ENCODE measurements at regions not wholly inside any gene's neighbourhood (a gene's known extent, or its start where the extent isn't known, plus 50 kb on each side); places are given as distances from the start of the nearest gene placed in this dataset.
A peak's percentile ranks its signal among the peaks of the same experiment; 100 is the strongest.

- Histone ChIP-seq H3K27me3 (no peaks in the 10 kb centered on the region), H3K4me1 (no peaks in the 10 kb centered on the region), H3K4me3 (no peak overlapping the region), H3K27ac (no peak overlapping the region), H3K9me3 (no peaks in the 10 kb centered on the region), H3K9ac (no peak overlapping the region), H4K20me1 (no peaks in the 10 kb centered on the region), H3K36me3 (no peaks in the 10 kb centered on the region), H3K4me2 (no peak overlapping the region)
- no peak for TF ChIP-seq Cebpa-rat (IDR thresholded peaks at IDR 0.05)
Measured at GRCh38 chr13:65054277-65054676, 2175.9 kb downstream of the PCDH9 start.

DNA sequence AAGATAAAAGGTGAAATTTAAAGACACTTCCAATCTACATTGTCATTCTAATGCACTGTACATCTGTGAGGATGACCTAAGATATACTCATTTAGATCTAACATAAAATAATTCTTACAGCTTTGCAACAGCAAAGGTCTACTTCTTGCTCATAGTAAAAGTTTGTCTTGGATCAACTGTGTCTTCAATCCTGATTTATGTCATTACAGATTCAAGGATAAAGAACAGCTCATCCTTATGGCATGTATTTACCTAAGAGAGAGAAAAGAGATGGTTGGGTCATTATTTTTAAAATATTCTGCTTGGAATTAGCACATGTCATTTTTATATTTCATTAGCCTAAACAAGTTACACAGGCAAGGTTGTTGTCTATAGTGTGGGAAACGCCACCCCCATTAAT, 2193.1 kb downstream of the PCDH9 start:
- H3K27ac ChIP-seq: no peak overlapping the region
- H3K4me3 ChIP-seq: no peak overlapping the region
- H3K36me3 ChIP-seq: no peaks in the 10 kb centered on the region
- H3K9ac ChIP-seq: no peak overlapping the region
- H3K4me2 ChIP-seq: no peak overlapping the region
- no peak for TF ChIP-seq Cebpa-rat (IDR thresholded peaks at IDR 0.05)
- H3K9me3 ChIP-seq: no peaks in the 10 kb centered on the region
- H4K20me1 ChIP-seq: no peaks in the 10 kb centered on the region
- H3K4me1 ChIP-seq: no peaks in the 10 kb centered on the region
- no peaks in the 10 kb centered on the region for H3K27me3 ChIP-seq

DNA sequence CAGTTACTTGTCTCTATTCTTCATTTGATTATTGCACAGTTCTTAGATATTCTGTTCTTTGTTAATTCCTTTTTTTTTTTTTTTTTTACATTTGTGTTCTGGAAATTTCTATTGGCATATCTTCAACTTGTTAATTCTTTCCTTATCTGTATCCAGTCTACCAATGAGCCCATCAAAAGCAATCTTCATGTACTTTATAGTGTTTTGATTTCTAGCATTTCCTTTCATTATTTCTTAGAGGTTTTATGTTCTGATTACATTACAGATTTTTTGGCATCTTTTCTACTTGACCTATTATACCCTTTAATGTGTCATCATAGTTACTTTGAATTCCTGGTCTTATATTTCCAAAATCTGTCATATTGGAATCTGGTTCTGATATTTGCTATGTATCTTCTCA, 2194.8 kb downstream of the PCDH9 start:
- Histone ChIP-seq H4K20me1 (no peaks in the 10 kb centered on the region), H3K9ac (no peak overlapping the region), H3K4me2 (no peak overlapping the region), H3K27ac (no peak overlapping the region), H3K4me3 (no peak overlapping the region), H3K36me3 (no peaks in the 10 kb centered on the region), H3K4me1 (no peaks in the 10 kb centered on the region), H3K27me3 (no peaks in the 10 kb centered on the region), H3K9me3 (no peaks in the 10 kb centered on the region)
- TF ChIP-seq Cebpa-rat (IDR thresholded peaks at IDR 0.05): no peak

- no peak overlapping the region for H3K4me3 ChIP-seq
- H3K27ac ChIP-seq: no peak overlapping the region
- no peaks in the 10 kb centered on the region for H4K20me1 ChIP-seq
- H3K9me3 ChIP-seq: no peaks in the 10 kb centered on the region
- no peak overlapping the region for H3K9ac ChIP-seq
- H3K4me2 ChIP-seq: no peak overlapping the region
- no peak for TF ChIP-seq Cebpa-rat (IDR thresholded peaks at IDR 0.05)
- no peaks in the 10 kb centered on the region for H3K4me1 ChIP-seq
- no peaks in the 10 kb centered on the region for H3K36me3 ChIP-seq
- no peaks in the 10 kb centered on the region for H3K27me3 ChIP-seq
Measured at GRCh38 chr13:65034266-65034665, 2195.9 kb downstream of the PCDH9 start.

DNA sequence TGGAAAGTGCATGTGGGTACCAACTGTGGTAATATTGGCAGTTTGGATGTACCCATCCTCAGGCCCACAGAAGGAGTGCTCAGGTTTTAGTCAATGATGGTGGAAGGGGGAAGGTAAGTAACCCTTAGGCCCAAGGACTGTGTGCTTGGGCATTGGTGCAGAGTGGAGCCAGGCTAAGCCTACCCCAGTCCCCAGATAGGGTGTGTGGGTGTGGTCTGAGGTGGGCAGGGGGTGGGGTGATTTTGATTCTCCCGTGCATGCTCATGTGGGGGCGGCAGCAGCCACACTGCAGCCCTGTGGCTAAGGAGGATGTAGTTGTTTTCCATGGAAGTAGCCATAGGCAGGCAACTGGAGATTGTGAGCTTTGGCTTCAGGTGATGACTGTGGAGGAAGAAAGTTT, 2197.3 kb downstream of the PCDH9 start:
- no peaks in the 10 kb centered on the region for H4K20me1 ChIP-seq
- TF ChIP-seq Cebpa-rat (IDR thresholded peaks at IDR 0.05): no peak
- no peak overlapping the region for H3K9ac ChIP-seq
- H3K27me3 ChIP-seq: no peaks in the 10 kb centered on the region
- no peak overlapping the region for H3K4me3 ChIP-seq
- H3K4me2 ChIP-seq: no peak overlapping the region
- H3K9me3 ChIP-seq: no peaks in the 10 kb centered on the region
- H3K27ac ChIP-seq: no peak overlapping the region
- H3K36me3 ChIP-seq: no peaks in the 10 kb centered on the region
- no peaks in the 10 kb centered on the region for H3K4me1 ChIP-seq

- Histone ChIP-seq H3K27ac (no peak overlapping the region), H3K9me3 (no peaks in the 10 kb centered on the region), H3K4me1 (no peaks in the 10 kb centered on the region), H3K27me3 (no peaks in the 10 kb centered on the region), H3K4me3 (no peak overlapping the region), H3K36me3 (no peaks in the 10 kb centered on the region), H3K9ac (no peak overlapping the region), H4K20me1 (no peaks in the 10 kb centered on the region), H3K4me2 (no peak overlapping the region)
- TF ChIP-seq Cebpa-rat (IDR thresholded peaks at IDR 0.05): no peak
Measured at GRCh38 chr13:65028101-65028500, 2202.0 kb downstream of the PCDH9 start.

DNA sequence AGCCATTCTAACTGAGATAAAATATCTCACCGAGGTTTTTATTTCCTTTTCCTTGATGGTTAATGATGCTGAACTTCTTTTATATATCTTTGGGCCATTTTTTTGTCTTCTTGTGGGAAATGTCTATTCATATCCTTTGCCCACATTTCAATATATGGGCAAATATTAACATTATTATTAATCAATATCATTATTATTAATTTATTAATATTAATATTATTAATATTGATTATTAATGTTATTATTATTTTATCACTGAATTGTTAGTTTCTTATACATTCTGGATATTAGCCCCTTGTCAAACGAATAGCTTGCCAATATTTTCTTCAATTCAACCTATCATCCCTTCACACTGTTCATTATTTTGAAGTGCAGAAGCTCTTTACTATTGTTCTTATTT, 2203.6 kb downstream of the PCDH9 start:
- no peaks in the 10 kb centered on the region for H3K27me3 ChIP-seq
- no peak overlapping the region for H3K4me2 ChIP-seq
- no peaks in the 10 kb centered on the region for H4K20me1 ChIP-seq
- no peak for TF ChIP-seq Cebpa-rat (IDR thresholded peaks at IDR 0.05)
- no peak overlapping the region for H3K4me3 ChIP-seq
- H3K36me3 ChIP-seq: no peaks in the 10 kb centered on the region
- no peaks in the 10 kb centered on the region for H3K4me1 ChIP-seq
- H3K9me3 ChIP-seq: no peaks in the 10 kb centered on the region
- no peak overlapping the region for H3K9ac ChIP-seq
- H3K27ac ChIP-seq: no peak overlapping the region

GRCh38 chr13:65011378-65011777, 2218.8 kb downstream of the PCDH9 start:
- Histone ChIP-seq H3K4me2 (no peak overlapping the region), H3K27me3 (no peaks in the 10 kb centered on the region), H3K4me3 (no peak overlapping the region), H4K20me1 (no peaks in the 10 kb centered on the region), H3K9ac (no peak overlapping the region), H3K36me3 (no peaks in the 10 kb centered on the region), H3K9me3 (no peaks in the 10 kb centered on the region), H3K27ac (no peak overlapping the region), H3K4me1 (no peaks in the 10 kb centered on the region)
- TF ChIP-seq Cebpa-rat (IDR thresholded peaks at IDR 0.05): no peak

DNA sequence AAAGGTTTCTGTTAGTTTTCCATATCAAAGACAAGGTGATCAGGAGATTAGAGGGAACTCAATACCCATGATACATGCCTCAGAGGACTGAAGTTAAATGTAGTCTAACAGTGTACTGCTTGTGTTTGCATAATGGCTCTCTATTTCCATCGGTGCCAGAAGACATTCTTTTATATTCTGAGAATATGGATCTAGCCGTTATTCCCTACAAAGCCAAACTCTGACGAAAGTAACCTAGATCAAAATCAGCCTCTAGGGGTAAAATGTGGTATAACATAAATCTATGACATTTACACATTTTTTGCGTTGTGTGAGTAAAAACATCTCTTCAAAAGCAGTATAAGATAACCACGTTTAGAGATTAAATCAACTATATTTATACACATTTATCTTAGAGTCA, 2232.7 kb downstream of the PCDH9 start:
- H3K4me3 ChIP-seq: no peak overlapping the region
- TF ChIP-seq Cebpa-rat (IDR thresholded peaks at IDR 0.05): no peak
- no peaks in the 10 kb centered on the region for H4K20me1 ChIP-seq

GRCh38 chr13:64993514-64994164, 2236.5 kb downstream of the PCDH9 start:
- TF ChIP-seq Cebpa-rat (IDR thresholded peaks at IDR 0.05): no peak
- H3K4me2 ChIP-seq: peak overlapping the region; percentile 28
- peaks cover 13% of the 10 kb centered on the region for H3K4me1 ChIP-seq

More for the DNA sequence above, 2232.7 kb downstream of the PCDH9 start:
- no peak overlapping the region for H3K27ac ChIP-seq
- no peak overlapping the region for H3K9ac ChIP-seq
- no peaks in the 10 kb centered on the region for H3K36me3 ChIP-seq
- no peak overlapping the region for H3K4me2 ChIP-seq
- peaks cover 11% of the 10 kb centered on the region for H3K9me3 ChIP-seq
- no peaks in the 10 kb centered on the region for H3K27me3 ChIP-seq
- H3K4me1 ChIP-seq: peaks cover 13% of the 10 kb centered on the region

DNA sequence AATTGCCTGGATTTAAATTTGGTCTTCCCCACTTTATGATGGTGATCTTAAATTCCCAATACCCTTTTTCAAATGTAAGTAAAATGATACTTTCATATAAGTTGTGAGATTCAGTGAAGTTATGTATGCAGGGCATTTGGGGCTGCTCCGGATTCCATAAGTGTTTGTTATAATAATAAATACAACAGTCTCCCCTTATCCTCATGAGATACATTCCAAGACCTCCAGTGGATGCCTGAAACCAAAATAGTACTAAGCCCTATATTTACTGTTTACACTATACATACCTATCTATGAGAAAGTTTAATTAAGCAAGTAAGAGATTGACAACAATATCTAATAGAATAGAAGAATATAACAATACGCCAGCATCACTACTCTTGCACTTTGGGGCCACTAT, 2237.8 kb downstream of the PCDH9 start:
- Histone ChIP-seq H3K27ac (no peak overlapping the region), H3K4me3 (no peak overlapping the region), H4K20me1 (no peaks in the 10 kb centered on the region), H3K4me1 (peaks cover 13% of the 10 kb centered on the region), H3K4me2 (no peak overlapping the region), H3K9ac (no peak overlapping the region), H3K27me3 (no peaks in the 10 kb centered on the region), H3K36me3 (no peaks in the 10 kb centered on the region), H3K9me3 (peaks cover 11% of the 10 kb centered on the region)
- no peak for TF ChIP-seq Cebpa-rat (IDR thresholded peaks at IDR 0.05)

More at GRCh38 chr13:64993514-64994164, 2236.5 kb downstream of the PCDH9 start:
- Histone ChIP-seq H3K27me3 (no peaks in the 10 kb centered on the region), H4K20me1 (no peaks in the 10 kb centered on the region), H3K9ac (no peak overlapping the region), H3K36me3 (no peaks in the 10 kb centered on the region), H3K4me3 (no peak overlapping the region), H3K9me3 (peaks cover 11% of the 10 kb centered on the region), H3K27ac (no peak overlapping the region)

Data from BLaER1 (cell line).